ENCODE measurements at regions not wholly inside any gene's neighbourhood (a gene's known extent, or its start where the extent isn't known, plus 50 kb on each side); places are given as distances from the start of the nearest gene placed in this dataset.

- TF ChIP-seq CTCF (IDR thresholded peaks at IDR 0.05; ENCODE audit: low read length): no peak
- Histone ChIP-seq H2AFZ (ENCODE audit: low read length) (no peak overlapping the region), H3K9ac (ENCODE audit: low read length) (no peak overlapping the region), H3K9me3 (replicated peaks; ENCODE audit: insufficient read depth, low read length) (no peaks in the 10 kb centered on the region), H3K4me2 (ENCODE audit: low read depth, low read length) (no peak overlapping the region), H3K79me2 (ENCODE audit: low read length) (peaks cover 9% of the 10 kb centered on the region; the same call in 1 of the 2 replicates), H3K4me1 (ENCODE audit: low read length) (no peaks in the 10 kb centered on the region), H4K20me1 (ENCODE audit: insufficient read depth, low read length) (no peaks in the 10 kb centered on the region), H3K36me3 (replicated peaks; ENCODE audit: insufficient read depth, low read length) (no peaks in the 10 kb centered on the region), H3K27ac (ENCODE audit: low read length) (no peak overlapping the region), H3K4me3 (ENCODE audit: low read length) (no peak overlapping the region), H3K9me2 (replicated peaks; ENCODE audit: insufficient read depth, low read length) (no peaks in the 10 kb centered on the region), H3F3A (ENCODE audit: insufficient read depth, low read length) (no peaks in the 10 kb centered on the region), H3K27me3 (replicated peaks; ENCODE audit: insufficient read depth, low read length) (no peaks in the 10 kb centered on the region)
- DNase-seq: no peak
These were observed 1130.5 kb downstream of the BRD1 start for GRCh38 chr22:48697223-48697622.

GRCh38 chr22:48696371-48696770 lies 1131.3 kb downstream of the BRD1 start:
- Histone ChIP-seq H3K27me3 (replicated peaks; ENCODE audit: insufficient read depth, low read length) (no peaks in the 10 kb centered on the region), H3K9ac (ENCODE audit: low read length) (no peak overlapping the region), H2AFZ (ENCODE audit: low read length) (no peak overlapping the region), H4K20me1 (ENCODE audit: insufficient read depth, low read length) (no peaks in the 10 kb centered on the region), H3K4me2 (ENCODE audit: low read depth, low read length) (no peak overlapping the region), H3K9me3 (replicated peaks; ENCODE audit: insufficient read depth, low read length) (no peaks in the 10 kb centered on the region), H3K36me3 (replicated peaks; ENCODE audit: insufficient read depth, low read length) (no peaks in the 10 kb centered on the region), H3K4me3 (ENCODE audit: low read length) (no peak overlapping the region), H3F3A (ENCODE audit: insufficient read depth, low read length) (no peaks in the 10 kb centered on the region), H3K79me2 (ENCODE audit: low read length) (0 out of 2 replicates have a peak, but pooled peaks cover 9% of the 10 kb centered on the region), H3K27ac (ENCODE audit: low read length) (no peak overlapping the region), H3K4me1 (ENCODE audit: low read length) (no peaks in the 10 kb centered on the region), H3K9me2 (replicated peaks; ENCODE audit: insufficient read depth, low read length) (no peaks in the 10 kb centered on the region)
- no peak for DNase-seq
- no peak for TF ChIP-seq EZH2phosphoT487 (IDR thresholded peaks at IDR 0.05; ENCODE audit: low read length)
- no peak for TF ChIP-seq CTCF (IDR thresholded peaks at IDR 0.05; ENCODE audit: low read length)

- Histone ChIP-seq H3K36me3 (replicated peaks; ENCODE audit: insufficient read depth, low read length) (no peaks in the 10 kb centered on the region), H3K4me2 (ENCODE audit: low read depth, low read length) (no peak overlapping the region), H3K27ac (ENCODE audit: low read length) (no peak overlapping the region), H4K20me1 (ENCODE audit: insufficient read depth, low read length) (no peaks in the 10 kb centered on the region), H3K4me3 (ENCODE audit: low read length) (no peak overlapping the region), H3K4me1 (ENCODE audit: low read length) (no peaks in the 10 kb centered on the region), H2AFZ (ENCODE audit: low read length) (no peak overlapping the region), H3K9me3 (replicated peaks; ENCODE audit: insufficient read depth, low read length) (no peaks in the 10 kb centered on the region), H3F3A (ENCODE audit: insufficient read depth, low read length) (no peaks in the 10 kb centered on the region), H3K79me2 (ENCODE audit: low read length) (0 out of 2 replicates have a peak, but pooled peaks cover 9% of the 10 kb centered on the region), H3K27me3 (replicated peaks; ENCODE audit: insufficient read depth, low read length) (no peaks in the 10 kb centered on the region), H3K9ac (ENCODE audit: low read length) (no peak overlapping the region), H3K9me2 (replicated peaks; ENCODE audit: insufficient read depth, low read length) (no peaks in the 10 kb centered on the region)
- TF ChIP-seq EZH2 (optimal IDR thresholded peaks at IDR 0.05; ENCODE audit: low read depth, low read length) (no peak), CTCF (IDR thresholded peaks at IDR 0.05; ENCODE audit: low read length) (no peak), EZH2phosphoT487 (IDR thresholded peaks at IDR 0.05; ENCODE audit: low read length) (no peak)
- DNase-seq: no peak
These were observed 1131.9 kb downstream of the BRD1 start for GRCh38 chr22:48695731-48696305.

Data from MM.1S (cell line).